Esophagus muscularis mucosa (tissue), 4 donors: ENCODE measurements at regions not wholly inside any gene's neighbourhood (a gene's known extent, or its start where the extent isn't known, plus 50 kb on each side); places are given as distances from the start of the nearest gene placed in this dataset.

Experiments used
- DNase-seq: peaks from one replicate; pipeline ENCODE4 v3.0.0-alpha.2; 2017; ENCODE audit errors: extremely low spot score
- H3K27ac ChIP-seq, 4 donors: fragments of 200-600 bp; sonication (generic); replicated peaks in 1 of 4; 1 replicate in 3 of 4; 2 replicates in 1 of 4; pipeline ENCODE4 v1.5.1; 2016 to 2019; ENCODE audit warnings: mild to moderate bottlenecking in 1 of 4
- H3K27me3 ChIP-seq, 4 donors: fragments of 200-600 bp; sonication (generic); one replicate each; pipeline versions ENCODE4 v1.5.1 to v1.6.0; 2016 to 2019
- H3K36me3 ChIP-seq, 4 donors: fragments of 200-600 bp; sonication (generic); one replicate each; pipeline ENCODE4 v1.5.1; 2016 to 2019
- H3K4me1 ChIP-seq, 4 donors: fragments of 200-600 bp; sonication (generic); one replicate each; pipeline ENCODE4 v1.5.1; 2016 to 2019
- H3K4me3 ChIP-seq, 4 donors: fragments of 200-600 bp; sonication (generic); 1 replicate in 2 of 4; 2 replicates in 2 of 4; pipeline ENCODE4 v1.5.1; 2016 to 2019; ENCODE audit warnings: mild to moderate bottlenecking in 4 of 4, moderate library complexity in 1 of 4
- H3K9me3 ChIP-seq, 4 donors: fragments of 200-600 bp; sonication (generic); 1 replicate in 3 of 4; 2 replicates in 1 of 4; pipeline ENCODE4 v1.5.1; 2016 to 2019
- EP300 ChIP-seq: sonication (generic); formaldehyde crosslinking; IDR thresholded peaks from one replicate; pipeline ENCODE4 v1.6.1; 2017; ENCODE audit warnings: antibody characterized with exemption
- POLR2A ChIP-seq: fragments of 450-650 bp; IDR thresholded peaks from one replicate; pipeline ENCODE4 v1.6.1; 2017; ENCODE audit warnings: antibody characterized with exemption, moderate library complexity, mild to moderate bottlenecking, low read depth
- POLR2AphosphoS5 ChIP-seq, 2 donors: sonication (generic); formaldehyde crosslinking; IDR thresholded peaks; one replicate each; pipeline ENCODE4 v1.6.1; 2017; ENCODE audit warnings: antibody characterized with exemption in 2 of 2
- WGBS: methylation state at CpG from one replicate; pipeline ENCODE4 v1.1.5; 2018; 5-methylcytosine and 5-hydroxymethylcytosine counted together
- intact Hi-C: fragments of 100-400 bp; cut with DNase I; formaldehyde crosslinking; loops from one replicate; pipeline ENCODE4 v1.15.1; 2023
- TF ChIP-seq, protein P1 (sequence below), 3 experiments: fragments of 200-600 bp in 2 of 3; fragments of 450-650 bp in 1 of 3; sonication (generic) in 2 of 3; IDR thresholded peaks; one replicate each; pipeline ENCODE4 v1.5.1; 2017 to 2019; ENCODE audit warnings: antibody characterized with exemption in 3 of 3, mild to moderate bottlenecking in 2 of 3, moderate library complexity in 1 of 3

GRCh38 chr2:41928526-41928925, 119.3 kb upstream of the PKDCC start:
- TF ChIP-seq EP300 = no peak
- no peak for TF ChIP-seq POLR2AphosphoS5 (IDR thresholded peaks at IDR 0.05)
- TF ChIP-seq, protein P1, sequence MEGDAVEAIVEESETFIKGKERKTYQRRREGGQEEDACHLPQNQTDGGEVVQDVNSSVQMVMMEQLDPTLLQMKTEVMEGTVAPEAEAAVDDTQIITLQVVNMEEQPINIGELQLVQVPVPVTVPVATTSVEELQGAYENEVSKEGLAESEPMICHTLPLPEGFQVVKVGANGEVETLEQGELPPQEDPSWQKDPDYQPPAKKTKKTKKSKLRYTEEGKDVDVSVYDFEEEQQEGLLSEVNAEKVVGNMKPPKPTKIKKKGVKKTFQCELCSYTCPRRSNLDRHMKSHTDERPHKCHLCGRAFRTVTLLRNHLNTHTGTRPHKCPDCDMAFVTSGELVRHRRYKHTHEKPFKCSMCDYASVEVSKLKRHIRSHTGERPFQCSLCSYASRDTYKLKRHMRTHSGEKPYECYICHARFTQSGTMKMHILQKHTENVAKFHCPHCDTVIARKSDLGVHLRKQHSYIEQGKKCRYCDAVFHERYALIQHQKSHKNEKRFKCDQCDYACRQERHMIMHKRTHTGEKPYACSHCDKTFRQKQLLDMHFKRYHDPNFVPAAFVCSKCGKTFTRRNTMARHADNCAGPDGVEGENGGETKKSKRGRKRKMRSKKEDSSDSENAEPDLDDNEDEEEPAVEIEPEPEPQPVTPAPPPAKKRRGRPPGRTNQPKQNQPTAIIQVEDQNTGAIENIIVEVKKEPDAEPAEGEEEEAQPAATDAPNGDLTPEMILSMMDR (IDR thresholded peaks at IDR 0.05) = no peak
- TF ChIP-seq POLR2A = no peak
- 67% methylated on average over 6 of the region's 6 CpGs for WGBS
- peaks cover 42 to 49% (median 44%) of the 10 kb centered on the region in 4 donors for H3K4me1 ChIP-seq
- H3K36me3 ChIP-seq = no peaks in the 10 kb centered on the region
- no peak for DNase-seq
- H3K4me3 ChIP-seq = no peak overlapping the region
- no peak overlapping the region for H3K27ac ChIP-seq
- intact Hi-C loops = no loop called here
- no peaks in the 10 kb centered on the region for H3K9me3 ChIP-seq
- H3K27me3 ChIP-seq = no peaks in the 10 kb centered on the region

- Histone ChIP-seq H3K27ac (no peak overlapping the region), H3K9me3 (no peaks in the 10 kb centered on the region), H3K36me3 (no peaks in the 10 kb centered on the region), H3K4me1 (peaks cover 40 to 59% (median 55%) of the 10 kb centered on the region in 4 donors), H3K4me3 (no peak overlapping the region), H3K27me3 (no peaks in the 10 kb centered on the region)
- 82% methylated on average over 16 of the region's 16 CpGs for WGBS
- TF ChIP-seq, protein P1 (IDR thresholded peaks at IDR 0.05) = no peak
- no peak for TF ChIP-seq EP300
- TF ChIP-seq POLR2A = no peak
- no peak for DNase-seq
- intact Hi-C loops = no loop called here
Measured at GRCh38 chr2:41930807-41931566, 116.8 kb upstream of the PKDCC start.

DNA sequence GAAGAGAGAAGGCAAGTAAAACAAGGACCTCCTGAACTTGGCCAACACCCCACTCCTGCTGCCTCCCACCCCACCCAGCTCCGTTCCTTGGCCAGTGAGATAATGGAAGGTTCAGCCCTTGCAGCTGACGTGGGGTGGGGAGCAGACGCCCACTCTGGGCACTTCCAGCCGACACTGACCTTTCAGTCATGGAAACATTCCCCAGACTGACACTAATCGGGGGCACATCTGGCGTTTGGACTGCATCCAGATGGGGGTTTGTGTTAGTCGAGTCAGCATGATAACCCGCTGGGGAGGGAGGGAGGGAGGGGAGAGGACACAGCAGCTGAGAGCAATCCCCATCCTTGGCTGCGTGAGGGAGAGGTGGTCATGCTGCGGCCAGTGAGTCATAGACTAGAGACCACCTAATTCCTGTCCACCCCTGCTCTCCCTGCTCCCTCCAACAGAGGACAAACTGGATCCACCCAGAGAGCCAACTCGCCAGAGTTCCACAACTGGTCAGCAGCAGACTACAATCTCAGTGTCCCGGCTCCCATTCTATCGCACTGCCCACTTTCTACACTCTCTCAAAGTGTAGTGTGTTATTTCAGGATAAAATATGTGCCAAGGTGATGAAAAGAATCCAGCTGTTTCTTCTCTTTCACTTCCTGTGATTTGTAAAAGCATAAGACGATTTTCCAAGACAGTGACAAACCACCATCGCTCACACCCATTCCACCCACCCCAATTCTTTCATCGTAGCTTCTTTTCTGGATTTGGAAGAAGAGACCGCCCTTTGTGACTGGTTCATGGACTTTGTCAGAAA, 115.4 kb upstream of the PKDCC start:
- H3K27ac ChIP-seq = peak overlapping the region in 3 of 4 donors; percentile 40 to 72 (median 42)
- 34% methylated on average over 14 of the region's 17 CpGs for WGBS
- no peaks in the 10 kb centered on the region for H3K36me3 ChIP-seq
- intact Hi-C loops = no loop called here
- peak in 1 of 2 donors; percentile 43 for TF ChIP-seq POLR2AphosphoS5 (IDR thresholded peaks at IDR 0.05)
- TF ChIP-seq POLR2A = no peak
- peak overlapping the region in 1 of 4 donors; percentile 12 for H3K4me3 ChIP-seq
- H3K4me1 ChIP-seq = peaks cover 27 to 46% (median 41%) of the 10 kb centered on the region in 4 donors
- H3K27me3 ChIP-seq = no peaks in the 10 kb centered on the region
- peak; percentile 93 for DNase-seq
- H3K9me3 ChIP-seq = no peaks in the 10 kb centered on the region

DNA sequence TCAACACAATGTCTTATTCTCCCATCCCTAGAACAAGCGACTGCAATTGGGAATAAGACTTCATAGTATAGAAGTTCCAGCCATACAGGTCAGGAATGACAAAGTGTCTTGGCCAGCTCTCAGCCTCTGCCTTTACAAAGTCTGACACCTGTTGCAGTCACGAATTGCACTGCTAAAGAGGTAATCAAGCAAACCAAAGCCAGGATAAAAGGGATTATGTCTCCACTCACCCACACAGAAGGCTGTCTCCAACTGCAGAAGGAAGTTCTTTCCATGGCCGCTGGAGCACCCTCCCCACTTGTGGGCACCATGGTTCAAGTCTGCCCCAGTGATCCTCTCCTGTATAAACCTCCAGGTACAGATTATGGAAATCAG, 114.8 kb upstream of the PKDCC start:
- H3K27ac ChIP-seq = peak overlapping the region in 3 of 4 donors; percentile 40 to 72 (median 42)
- 57% methylated on average over 3 of the region's 3 CpGs for WGBS
- H3K4me3 ChIP-seq = no peak overlapping the region
- H3K4me1 ChIP-seq = peaks cover 22 to 43% (median 35%) of the 10 kb centered on the region in 4 donors
- TF ChIP-seq POLR2A = no peak
- no peak for TF ChIP-seq POLR2AphosphoS5 (IDR thresholded peaks at IDR 0.05)
- no peak for TF ChIP-seq EP300
- TF ChIP-seq, protein P1 (IDR thresholded peaks at IDR 0.05) = no peak
- intact Hi-C loops = no loop called here
- no peaks in the 10 kb centered on the region for H3K27me3 ChIP-seq
- H3K9me3 ChIP-seq = no peaks in the 10 kb centered on the region
- no peaks in the 10 kb centered on the region for H3K36me3 ChIP-seq
- DNase-seq = no peak

DNA sequence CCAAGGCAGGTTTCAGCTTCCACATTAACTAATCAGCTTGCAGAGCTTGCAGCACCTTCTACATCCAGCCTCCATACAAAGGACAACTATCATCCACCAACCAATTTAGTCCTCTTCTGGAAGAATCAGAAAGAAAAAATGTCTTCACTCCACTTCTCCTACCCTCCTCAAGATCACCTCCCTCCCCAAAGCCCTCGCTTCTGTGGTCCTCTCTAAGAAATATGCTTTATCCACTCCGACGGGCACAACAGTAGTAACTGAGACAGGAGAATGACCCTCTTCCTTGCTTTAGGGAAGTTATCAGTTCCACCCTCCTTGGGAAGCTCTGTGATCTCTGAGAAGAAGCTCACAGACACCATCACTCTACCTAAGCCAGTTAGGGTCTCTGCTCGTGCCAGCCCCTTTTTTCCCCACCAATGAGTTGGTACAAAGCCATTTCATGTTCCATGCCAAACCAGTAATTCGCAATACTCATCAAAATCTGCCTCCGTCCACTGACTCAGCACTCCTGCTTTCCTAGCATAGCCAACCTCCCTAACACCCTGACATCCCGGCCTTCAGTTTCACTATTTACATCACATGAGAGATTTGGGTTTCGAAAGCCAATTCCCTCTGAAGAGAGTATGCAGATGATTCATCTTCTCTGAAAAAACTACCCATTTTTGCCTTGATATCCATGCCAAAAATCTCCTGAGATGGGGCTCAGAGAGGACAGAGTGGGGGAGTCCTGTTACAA, 114.1 kb upstream of the PKDCC start:
- 52% methylated on average over 8 of the region's 8 CpGs for WGBS
- no peak for DNase-seq
- Histone ChIP-seq H3K27ac (peak overlapping the region; percentile 40 to 72 (median 44)), H3K4me3 (no peak overlapping the region), H3K4me1 (peaks cover 28 to 44% (median 35%) of the 10 kb centered on the region in 4 donors), H3K9me3 (no peaks in the 10 kb centered on the region), H3K27me3 (no peaks in the 10 kb centered on the region), H3K36me3 (no peaks in the 10 kb centered on the region)
- TF ChIP-seq, protein P1 (IDR thresholded peaks at IDR 0.05) = no peak
- peak in 1 of 2 donors; percentile 25 for TF ChIP-seq POLR2AphosphoS5 (IDR thresholded peaks at IDR 0.05)
- intact Hi-C loops = no loop called here
